ENCODE measurements at regions not wholly inside any gene's neighbourhood (a gene's known extent, or its start where the extent isn't known, plus 50 kb on each side); places are given as distances from the start of the nearest gene placed in this dataset.

DNA sequence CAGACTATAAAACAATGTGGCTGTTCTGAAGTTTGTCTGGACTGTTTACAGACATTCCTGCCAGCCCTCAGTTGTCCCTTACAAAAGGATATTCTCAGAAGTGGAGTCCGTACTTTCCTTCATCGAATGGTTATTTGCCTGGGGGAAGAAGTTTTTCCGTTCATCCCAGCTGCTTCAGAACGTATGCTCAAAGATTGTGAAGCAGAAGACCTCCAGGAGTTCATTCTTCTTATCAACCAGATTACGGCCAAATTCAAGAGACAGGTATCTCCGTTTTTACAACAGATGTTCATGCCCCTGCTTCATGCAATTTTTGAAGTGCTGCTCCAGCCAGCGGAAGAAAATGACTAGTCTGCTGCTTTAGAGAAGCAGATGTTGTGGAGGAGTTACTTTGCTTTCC is 174.3 kb upstream of the NUPR2 start:
- no peak for TF ChIP-seq CTCF (IDR thresholded peaks at IDR 0.05)
- TF ChIP-seq POLR2A (IDR thresholded peaks at IDR 0.05), result no peak
